Panc1 (cell line): ENCODE measurements at regions not wholly inside any gene's neighbourhood (a gene's known extent, or its start where the extent isn't known, plus 50 kb on each side); places are given as distances from the start of the nearest gene placed in this dataset.
"Not testable (repeated sequence)": the region's sequence is repeated elsewhere in the genome, so short reads cannot be mapped to it uniquely, and the experiment has no call there.

Experiments
- POLR2AphosphoS5 ChIP-seq: IDR thresholded peaks from 2 replicates; pipeline ENCODE4 v1.6.1; 2012; ENCODE audit warnings: mild to moderate bottlenecking, low read depth, low read length, moderate library complexity
- SIN3A ChIP-seq: IDR thresholded peaks from 2 replicates; pipeline ENCODE4 v1.6.1; 2012; ENCODE audit warnings: low read depth, mild to moderate bottlenecking, low read length, moderate library complexity, borderline replicate concordance; ENCODE audit not compliant: insufficient read depth
- TCF7L2 ChIP-seq: IDR thresholded peaks from 2 replicates; pipeline ENCODE4 v1.6.1; 2011; ENCODE audit warnings: mild to moderate bottlenecking, low read depth, low read length, inconsistent platforms
- TF ChIP-seq, protein P1 (sequence below): fragments of 450-650 bp; IDR thresholded peaks from 2 replicates; pipeline ENCODE4 v1.5.1; 2017; ENCODE audit warnings: mild to moderate bottlenecking
- TF ChIP-seq, protein P2 (sequence below), 2 experiments: IDR thresholded peaks; 2 replicates each; pipeline ENCODE4 v1.6.1; 2011 to 2012; ENCODE audit warnings: low read depth in 2 of 2, control low read depth in 1 of 2, low read length in 1 of 2, mild to moderate bottlenecking in 1 of 2, moderate library complexity in 1 of 2; ENCODE audit not compliant: insufficient read depth in 1 of 2

DNA sequence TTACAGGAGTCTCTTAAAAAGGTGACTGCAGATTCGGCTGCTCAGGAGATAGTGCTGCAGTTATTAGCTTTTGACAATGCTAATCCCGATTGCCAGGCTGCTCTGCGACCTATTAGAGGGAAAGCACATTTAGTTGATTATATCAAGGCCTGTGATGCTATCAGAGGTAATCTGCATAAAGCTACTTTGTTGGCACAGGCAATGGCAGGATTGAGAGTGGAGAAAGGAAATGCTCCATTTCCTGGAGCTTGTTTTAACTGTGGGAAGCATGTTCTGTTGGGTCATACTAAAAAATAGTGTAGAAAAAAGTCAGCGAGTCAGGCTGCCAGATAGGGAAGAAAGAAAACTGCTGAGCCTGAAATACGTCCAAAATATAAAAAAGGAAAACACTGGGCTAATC is 98.5 kb upstream of the EIF5 start:
- not testable (repeated sequence) for TF ChIP-seq POLR2AphosphoS5, TCF7L2, SIN3A
- TF ChIP-seq, protein P1, sequence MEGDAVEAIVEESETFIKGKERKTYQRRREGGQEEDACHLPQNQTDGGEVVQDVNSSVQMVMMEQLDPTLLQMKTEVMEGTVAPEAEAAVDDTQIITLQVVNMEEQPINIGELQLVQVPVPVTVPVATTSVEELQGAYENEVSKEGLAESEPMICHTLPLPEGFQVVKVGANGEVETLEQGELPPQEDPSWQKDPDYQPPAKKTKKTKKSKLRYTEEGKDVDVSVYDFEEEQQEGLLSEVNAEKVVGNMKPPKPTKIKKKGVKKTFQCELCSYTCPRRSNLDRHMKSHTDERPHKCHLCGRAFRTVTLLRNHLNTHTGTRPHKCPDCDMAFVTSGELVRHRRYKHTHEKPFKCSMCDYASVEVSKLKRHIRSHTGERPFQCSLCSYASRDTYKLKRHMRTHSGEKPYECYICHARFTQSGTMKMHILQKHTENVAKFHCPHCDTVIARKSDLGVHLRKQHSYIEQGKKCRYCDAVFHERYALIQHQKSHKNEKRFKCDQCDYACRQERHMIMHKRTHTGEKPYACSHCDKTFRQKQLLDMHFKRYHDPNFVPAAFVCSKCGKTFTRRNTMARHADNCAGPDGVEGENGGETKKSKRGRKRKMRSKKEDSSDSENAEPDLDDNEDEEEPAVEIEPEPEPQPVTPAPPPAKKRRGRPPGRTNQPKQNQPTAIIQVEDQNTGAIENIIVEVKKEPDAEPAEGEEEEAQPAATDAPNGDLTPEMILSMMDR, result not testable (repeated sequence)
- TF ChIP-seq, protein P2, sequence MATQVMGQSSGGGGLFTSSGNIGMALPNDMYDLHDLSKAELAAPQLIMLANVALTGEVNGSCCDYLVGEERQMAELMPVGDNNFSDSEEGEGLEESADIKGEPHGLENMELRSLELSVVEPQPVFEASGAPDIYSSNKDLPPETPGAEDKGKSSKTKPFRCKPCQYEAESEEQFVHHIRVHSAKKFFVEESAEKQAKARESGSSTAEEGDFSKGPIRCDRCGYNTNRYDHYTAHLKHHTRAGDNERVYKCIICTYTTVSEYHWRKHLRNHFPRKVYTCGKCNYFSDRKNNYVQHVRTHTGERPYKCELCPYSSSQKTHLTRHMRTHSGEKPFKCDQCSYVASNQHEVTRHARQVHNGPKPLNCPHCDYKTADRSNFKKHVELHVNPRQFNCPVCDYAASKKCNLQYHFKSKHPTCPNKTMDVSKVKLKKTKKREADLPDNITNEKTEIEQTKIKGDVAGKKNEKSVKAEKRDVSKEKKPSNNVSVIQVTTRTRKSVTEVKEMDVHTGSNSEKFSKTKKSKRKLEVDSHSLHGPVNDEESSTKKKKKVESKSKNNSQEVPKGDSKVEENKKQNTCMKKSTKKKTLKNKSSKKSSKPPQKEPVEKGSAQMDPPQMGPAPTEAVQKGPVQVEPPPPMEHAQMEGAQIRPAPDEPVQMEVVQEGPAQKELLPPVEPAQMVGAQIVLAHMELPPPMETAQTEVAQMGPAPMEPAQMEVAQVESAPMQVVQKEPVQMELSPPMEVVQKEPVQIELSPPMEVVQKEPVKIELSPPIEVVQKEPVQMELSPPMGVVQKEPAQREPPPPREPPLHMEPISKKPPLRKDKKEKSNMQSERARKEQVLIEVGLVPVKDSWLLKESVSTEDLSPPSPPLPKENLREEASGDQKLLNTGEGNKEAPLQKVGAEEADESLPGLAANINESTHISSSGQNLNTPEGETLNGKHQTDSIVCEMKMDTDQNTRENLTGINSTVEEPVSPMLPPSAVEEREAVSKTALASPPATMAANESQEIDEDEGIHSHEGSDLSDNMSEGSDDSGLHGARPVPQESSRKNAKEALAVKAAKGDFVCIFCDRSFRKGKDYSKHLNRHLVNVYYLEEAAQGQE (IDR thresholded peaks at IDR 0.05; ENCODE audit: insufficient read depth in 1 of 2, low read depth in 2 of 2, low read length in 1 of 2), result not testable (repeated sequence)
